CD4-positive, alpha-beta memory T cell (primary cell): ENCODE measurements at regions not wholly inside any gene's neighbourhood (a gene's known extent, or its start where the extent isn't known, plus 50 kb on each side); places are given as distances from the start of the nearest gene placed in this dataset.
A peak's percentile ranks its signal among the peaks of the same experiment; 100 is the strongest.
"Not testable (repeated sequence)": the region's sequence is repeated elsewhere in the genome, so short reads cannot be mapped to it uniquely, and the experiment has no call there.

Experiments
- CTCF ChIA-PET: fragments of 350-600 bp; sonication (Branson Sonifier 250); formaldehyde crosslinking; loops from one replicate; lab custom pipeline; 2021; ENCODE audit warnings: inconsistent platforms; ENCODE audit not compliant: partially characterized antibody; lab: Charles Lee
- POLR2A ChIA-PET: fragments of 350-600 bp; sonication (Branson Sonifier 250); formaldehyde crosslinking; loops from one replicate; lab custom pipeline; 2021; ENCODE audit not compliant: partially characterized antibody; lab: Charles Lee
- DNase-seq, 5 donors: peaks; one replicate each; pipeline versions ENCODE4 v3.0.0 to v3.0.0-alpha.2; 2020 to 2022; ENCODE audit warnings: mixed read lengths in 1 of 5
- H3K27ac ChIP-seq: one replicate; pipeline ENCODE4 v1.7.0; 2013; ENCODE audit warnings: low read depth, low read length
- H3K27me3 ChIP-seq: 2 replicates; pipeline ENCODE4 v1.7.0; 2013; ENCODE audit warnings: mild to moderate bottlenecking, low read length, moderate library complexity; ENCODE audit not compliant: insufficient read depth
- H3K36me3 ChIP-seq: 2 replicates; pipeline ENCODE4 v1.7.0; 2013; ENCODE audit warnings: mild to moderate bottlenecking, low read length, moderate library complexity; ENCODE audit not compliant: insufficient read depth
- H3K4me1 ChIP-seq: 2 replicates; pipeline ENCODE4 v1.7.0; 2013; ENCODE audit warnings: mild to moderate bottlenecking, low read length, moderate library complexity; ENCODE audit not compliant: insufficient read depth
- H3K4me3 ChIP-seq, 2 donors: one replicate each; pipeline ENCODE4 v1.7.0; 2013; ENCODE audit warnings: low read length in 2 of 2, mild to moderate bottlenecking in 1 of 2
- H3K9me3 ChIP-seq, 2 donors: one replicate each; pipeline ENCODE4 v1.7.0; 2013; ENCODE audit warnings: low read length in 2 of 2, control low read depth in 1 of 2; ENCODE audit not compliant: control insufficient read depth in 1 of 2
- H3K27ac Mint-ChIP-seq, 7 donors: one replicate each; pipeline ENCODE4 v1.8.0; 2020 to 2021; ENCODE audit warnings: mixed read lengths in 7 of 7, mild to moderate bottlenecking in 6 of 7, inconsistent platforms in 3 of 7, moderate library complexity in 3 of 7
- H3K27me3 Mint-ChIP-seq, 2 donors: one replicate each; pipeline ENCODE4 v1.8.0; 2020 to 2021; ENCODE audit warnings: mixed read lengths in 2 of 2
- H3K36me3 Mint-ChIP-seq, 2 donors: one replicate each; pipeline ENCODE4 v1.8.0; 2020 to 2021; ENCODE audit warnings: mixed read lengths in 2 of 2, inconsistent platforms in 1 of 2, mild to moderate bottlenecking in 1 of 2
- H3K4me1 Mint-ChIP-seq, 4 donors: one replicate each; pipeline ENCODE4 v1.8.0; 2020 to 2021; ENCODE audit warnings: mixed read lengths in 4 of 4, mild to moderate bottlenecking in 1 of 4
- H3K4me3 Mint-ChIP-seq, 8 donors: one replicate each; pipeline ENCODE4 v1.8.0; 2020 to 2021; ENCODE audit warnings: mixed read lengths in 8 of 8, mild to moderate bottlenecking in 7 of 8, moderate library complexity in 6 of 8, inconsistent platforms in 3 of 8
- H3K9me3 Mint-ChIP-seq, 8 donors: one replicate each; pipeline ENCODE4 v1.8.0; 2020 to 2021; ENCODE audit warnings: mixed read lengths in 8 of 8, mild to moderate bottlenecking in 5 of 8, inconsistent platforms in 3 of 8, moderate library complexity in 1 of 8
- intact Hi-C: fragments of 100-400 bp; cut with micrococcal nuclease; formaldehyde crosslinking; loops from one replicate; pipeline ENCODE4 v1.15.1; 2023

- H3K36me3 Mint-ChIP-seq, H3K27me3 Mint-ChIP-seq, H3K4me1 ChIP-seq, CTCF ChIA-PET, H3K36me3 ChIP-seq, H3K9me3 ChIP-seq, H3K27me3 ChIP-seq, H3K9me3 Mint-ChIP-seq: not testable (repeated sequence)
- DNase-seq: peak in 1 of 5 donors; percentile 43
- Mint-ChIP-seq H3K27ac (peak overlapping the region; percentile 96 to 98 (median 97)), H3K4me1 (peaks cover 2 to 18% (median 11%) of the 10 kb centered on the region in 4 donors), H3K4me3 (peak overlapping the region; percentile 90 to 95 (median 94))
- peak overlapping the region; percentile 47 to 65 for H3K4me3 ChIP-seq
- intact Hi-C loops: loop anchor here (5.0 kb wide), 1 partner anchor 101 kb away; the partner anchor contains the start of gene VKORC1L1
- POLR2A ChIA-PET: interaction anchor here (0.7 to 1.6 kb wide), 2 partner anchors 21 to 205 kb away, joined by 3 to 5 read pairs; no protein-coding TSS in a partner anchor
- H3K27ac ChIP-seq: peak overlapping the region; percentile 71
Measured at GRCh38 chr7:65771226-65771569, 101.7 kb upstream of the VKORC1L1 start.

GRCh38 chr7:65776677-65777076 lies 96.2 kb upstream of the VKORC1L1 start:
- H3K4me1 Mint-ChIP-seq, H3K9me3 ChIP-seq, intact Hi-C loops, H3K27ac ChIP-seq, H3K27me3 ChIP-seq, POLR2A ChIA-PET, H3K4me3 Mint-ChIP-seq, H3K4me3 ChIP-seq, CTCF ChIA-PET, DNase-seq, H3K27me3 Mint-ChIP-seq, H3K27ac Mint-ChIP-seq, H3K36me3 ChIP-seq, H3K9me3 Mint-ChIP-seq, H3K4me1 ChIP-seq, H3K36me3 Mint-ChIP-seq: not testable (repeated sequence)

- intact Hi-C loops, H3K27me3 ChIP-seq, H3K36me3 ChIP-seq, DNase-seq, H3K4me1 ChIP-seq, H3K4me3 Mint-ChIP-seq, H3K4me3 ChIP-seq, CTCF ChIA-PET, POLR2A ChIA-PET, H3K9me3 ChIP-seq, H3K27ac Mint-ChIP-seq, H3K27me3 Mint-ChIP-seq, H3K27ac ChIP-seq, H3K4me1 Mint-ChIP-seq, H3K9me3 Mint-ChIP-seq, H3K36me3 Mint-ChIP-seq: not testable (repeated sequence)
Measured at GRCh38 chr7:65789943-65790342, 82.9 kb upstream of the VKORC1L1 start.

GRCh38 chr7:65791788-65792187 lies 81.1 kb upstream of the VKORC1L1 start:
- H3K27ac ChIP-seq, H3K9me3 Mint-ChIP-seq, H3K9me3 ChIP-seq, H3K36me3 Mint-ChIP-seq, CTCF ChIA-PET, DNase-seq, H3K27me3 Mint-ChIP-seq, H3K4me3 ChIP-seq, H3K4me1 ChIP-seq, H3K36me3 ChIP-seq, POLR2A ChIA-PET, H3K27ac Mint-ChIP-seq, H3K27me3 ChIP-seq, intact Hi-C loops, H3K4me1 Mint-ChIP-seq, H3K4me3 Mint-ChIP-seq: not testable (repeated sequence)

GRCh38 chr7:65792726-65793125 lies 80.1 kb upstream of the VKORC1L1 start:
- H3K4me3 ChIP-seq, H3K27me3 Mint-ChIP-seq, intact Hi-C loops, H3K9me3 ChIP-seq, DNase-seq, H3K36me3 ChIP-seq, H3K27me3 ChIP-seq, H3K9me3 Mint-ChIP-seq, H3K27ac ChIP-seq, H3K4me3 Mint-ChIP-seq, H3K4me1 Mint-ChIP-seq, H3K36me3 Mint-ChIP-seq, CTCF ChIA-PET, POLR2A ChIA-PET, H3K4me1 ChIP-seq: not testable (repeated sequence)
- peak overlapping the region in 1 of 7 donors; percentile 67 for H3K27ac Mint-ChIP-seq

- H3K36me3 Mint-ChIP-seq, H3K9me3 ChIP-seq, H3K9me3 Mint-ChIP-seq, H3K36me3 ChIP-seq, H3K4me3 Mint-ChIP-seq, H3K27ac Mint-ChIP-seq, intact Hi-C loops, CTCF ChIA-PET, H3K4me3 ChIP-seq, H3K27ac ChIP-seq, DNase-seq, H3K27me3 ChIP-seq, H3K27me3 Mint-ChIP-seq, H3K4me1 ChIP-seq, POLR2A ChIA-PET: not testable (repeated sequence)
- H3K4me1 Mint-ChIP-seq: peaks cover 7 to 16% (median 9%) of the 10 kb centered on the region in 4 donors
Measured at GRCh38 chr7:65794671-65795391, 78.0 kb upstream of the VKORC1L1 start.

GRCh38 chr7:65795392-65795716 lies 77.5 kb upstream of the VKORC1L1 start:
- H3K4me3 Mint-ChIP-seq, H3K4me3 ChIP-seq, H3K27me3 Mint-ChIP-seq, H3K9me3 ChIP-seq, H3K4me1 ChIP-seq, POLR2A ChIA-PET, CTCF ChIA-PET, H3K36me3 ChIP-seq, H3K9me3 Mint-ChIP-seq, DNase-seq, intact Hi-C loops, H3K27me3 ChIP-seq, H3K36me3 Mint-ChIP-seq, H3K27ac ChIP-seq: not testable (repeated sequence)
- H3K27ac Mint-ChIP-seq: peak overlapping the region in 1 of 7 donors; percentile 35
- peaks cover 7 to 20% (median 9%) of the 10 kb centered on the region in 4 donors for H3K4me1 Mint-ChIP-seq

- no peak overlapping the region for H3K4me3 ChIP-seq
- intact Hi-C loops: no loop called here
- H3K27me3 ChIP-seq: no peaks in the 10 kb centered on the region
- peaks cover 7% of the 10 kb centered on the region for H3K4me1 ChIP-seq
- no peak overlapping the region for H3K4me3 Mint-ChIP-seq
- ChIA-PET CTCF (no interaction called here), POLR2A (no interaction called here)
- H3K27ac Mint-ChIP-seq: peak overlapping the region in 1 of 7 donors; percentile 5
- no peak overlapping the region for H3K27ac ChIP-seq
- H3K9me3 ChIP-seq: no peaks in the 10 kb centered on the region
- no peaks in the 10 kb centered on the region for H3K36me3 ChIP-seq
- H3K36me3 Mint-ChIP-seq: no peaks in the 10 kb centered on the region
- no peak for DNase-seq
- peaks cover 7 to 20% (median 9%) of the 10 kb centered on the region in 4 donors for H3K4me1 Mint-ChIP-seq
- H3K27me3 Mint-ChIP-seq: no peaks in the 10 kb centered on the region
- H3K9me3 Mint-ChIP-seq: no peaks in the 10 kb centered on the region
Measured at GRCh38 chr7:65796205-65796604, 76.7 kb upstream of the VKORC1L1 start.
